ENCODE measurements at regions not wholly inside any gene's neighbourhood (a gene's known extent, or its start where the extent isn't known, plus 50 kb on each side); places are given as distances from the start of the nearest gene placed in this dataset.
A peak's percentile ranks its signal among the peaks of the same experiment; 100 is the strongest.

GRCh38 chr11:80720295-80720694 lies 1279.5 kb upstream of the TENM4 start:
- no peak for DNase-seq

GRCh38 chr11:80719292-80719646 lies 1278.4 kb upstream of the TENM4 start:
- no peak for DNase-seq

DNA sequence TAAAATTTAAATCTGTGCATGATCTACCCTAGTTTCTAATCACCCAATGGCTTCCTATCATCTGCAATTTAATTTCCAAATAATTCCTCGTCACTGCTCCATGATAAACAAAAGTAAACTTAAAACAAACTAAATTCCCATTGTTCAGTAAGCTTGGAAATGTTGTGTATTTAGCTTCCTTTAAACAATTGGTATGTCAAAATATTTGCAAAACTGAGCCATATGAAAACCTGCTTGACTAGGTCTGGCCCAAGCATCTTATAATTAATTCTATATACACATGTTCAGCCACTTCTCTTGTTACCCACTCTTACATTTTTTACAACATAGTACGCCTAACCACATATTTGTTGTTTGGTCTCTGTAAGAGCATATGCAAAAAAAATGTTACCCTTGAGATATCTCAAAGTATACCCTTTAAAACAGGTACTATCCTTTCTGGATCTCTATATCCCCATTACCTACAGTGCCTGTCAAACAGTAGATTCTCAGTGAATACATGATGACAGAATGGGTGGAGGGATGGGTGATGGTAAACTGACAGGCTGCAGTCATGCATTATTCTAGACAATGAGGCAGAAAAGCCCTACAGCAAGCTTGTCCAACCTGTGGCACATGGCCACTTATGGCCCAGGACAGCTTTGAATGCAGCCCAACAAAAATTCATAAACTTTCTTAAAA lies 1277.9 kb upstream of the TENM4 start:
- DNase-seq: no peak

DNA sequence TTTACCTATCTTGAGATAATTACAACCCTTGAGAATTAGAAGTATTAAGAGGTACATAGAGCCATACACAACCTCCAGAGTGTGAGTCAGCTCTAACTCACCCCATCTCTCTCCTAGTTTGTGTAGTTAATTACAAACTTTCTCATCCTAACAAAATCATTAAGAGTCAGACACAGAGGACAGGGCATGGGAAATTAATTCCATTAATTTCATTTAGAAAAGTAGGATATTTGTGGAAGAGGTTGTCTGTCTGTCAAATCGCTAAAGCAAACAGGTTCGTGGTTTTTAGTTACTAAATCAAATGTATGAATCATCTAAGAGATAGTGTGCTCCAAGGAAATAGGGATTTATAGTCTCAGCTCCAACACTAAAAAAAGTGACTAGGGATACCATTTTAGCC lies 1261.4 kb upstream of the TENM4 start:
- DNase-seq: no peak

DNA sequence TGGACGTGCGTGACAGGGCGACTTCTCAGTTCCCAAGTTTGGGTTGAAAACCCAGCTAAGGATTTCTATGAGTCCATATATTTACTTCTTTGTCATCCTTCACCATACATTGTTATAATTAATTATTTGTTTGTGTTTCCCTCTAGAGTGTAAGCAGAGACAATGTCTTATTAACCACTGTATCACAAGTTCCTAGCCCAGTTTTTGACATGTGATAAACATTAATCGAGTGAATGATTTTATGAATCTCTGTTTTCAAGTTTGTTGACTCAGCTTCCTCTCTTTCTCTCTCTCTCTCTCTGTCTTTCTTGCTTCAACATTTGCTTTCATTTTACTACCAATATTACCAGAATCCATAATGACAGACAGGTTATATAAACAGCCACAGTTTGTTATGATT lies 1259.6 kb upstream of the TENM4 start:
- DNase-seq: no peak

DNA sequence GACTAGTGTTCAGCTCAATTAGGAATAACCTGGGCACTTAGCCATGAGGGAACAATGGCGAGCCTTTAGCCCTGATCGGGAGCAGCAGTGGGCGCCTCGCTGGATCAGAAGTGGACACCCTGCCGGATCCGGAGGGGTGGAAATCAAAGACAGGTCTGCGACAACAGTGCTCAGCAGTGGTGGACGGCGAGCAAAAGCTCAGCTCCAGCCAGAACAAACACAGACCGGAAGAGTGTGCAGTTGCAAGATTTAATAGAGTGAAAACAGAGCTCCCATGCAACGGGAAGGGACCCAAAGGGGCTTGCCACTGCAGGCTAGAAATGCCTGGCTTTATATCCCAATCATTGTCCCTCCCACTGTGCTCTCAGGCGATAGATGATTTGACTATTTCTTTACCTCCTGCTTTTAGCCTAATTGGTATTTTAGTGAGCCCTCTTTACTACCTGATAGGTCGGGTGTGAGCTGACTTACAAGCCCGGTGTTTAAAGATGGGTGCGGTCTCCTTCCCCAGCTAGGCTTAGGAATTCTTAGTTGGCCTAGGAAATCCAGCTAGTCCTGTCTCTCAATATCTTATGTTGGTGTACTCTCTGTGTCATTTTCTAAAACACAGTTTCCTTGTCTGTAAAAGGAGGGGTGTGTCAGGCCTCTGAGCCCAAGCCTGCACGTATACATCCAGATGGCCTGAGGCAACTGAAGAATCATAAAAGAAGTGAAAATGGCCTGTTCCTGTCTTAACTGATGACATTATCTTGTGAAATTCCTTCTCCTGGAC lies 1258.8 kb upstream of the TENM4 start:
- DNase-seq: peak; percentile 1

GRCh38 chr11:80698637-80699036 lies 1257.8 kb upstream of the TENM4 start:
- no peak for DNase-seq

DNA sequence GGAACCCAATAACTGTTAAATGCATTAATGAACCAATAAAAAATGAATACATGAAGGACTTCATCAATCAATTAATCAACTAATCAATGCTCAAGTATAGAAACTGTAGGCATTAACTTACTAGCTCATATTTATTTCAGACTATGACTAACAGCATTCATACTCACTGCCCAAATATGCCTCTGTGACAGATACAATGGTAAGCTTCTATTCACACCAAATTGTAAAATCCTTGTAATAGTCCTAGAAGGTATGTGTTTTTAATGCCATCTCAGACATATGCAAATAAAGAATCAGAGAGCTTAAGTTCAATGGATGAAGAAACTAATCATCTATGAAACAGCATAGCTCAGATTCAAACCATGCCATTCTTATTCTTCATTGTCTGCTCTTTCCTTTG lies 1253.6 kb upstream of the TENM4 start:
- DNase-seq: no peak

DNA sequence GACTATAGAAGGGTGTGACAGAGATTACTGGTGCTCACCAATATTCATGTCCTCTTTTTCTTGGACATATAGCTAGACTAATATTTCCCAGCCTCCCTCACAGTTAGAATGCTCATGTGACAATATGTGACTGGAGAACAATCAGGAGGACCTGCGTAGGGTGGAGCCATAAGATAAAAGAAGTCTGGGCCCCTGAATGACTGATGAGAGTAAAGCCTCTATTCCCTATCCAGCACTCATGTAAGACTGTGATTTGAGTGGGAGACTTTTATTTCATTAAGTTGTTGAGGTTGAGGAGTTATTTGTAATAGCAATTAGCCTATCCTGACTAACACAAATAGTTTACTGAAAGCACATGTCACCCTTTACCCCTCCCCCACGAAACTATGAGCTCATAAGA lies 1247.1 kb upstream of the TENM4 start:
- DNase-seq: no peak

GRCh38 chr11:80686889-80687288 lies 1246.1 kb upstream of the TENM4 start:
- DNase-seq: no peak

DNA sequence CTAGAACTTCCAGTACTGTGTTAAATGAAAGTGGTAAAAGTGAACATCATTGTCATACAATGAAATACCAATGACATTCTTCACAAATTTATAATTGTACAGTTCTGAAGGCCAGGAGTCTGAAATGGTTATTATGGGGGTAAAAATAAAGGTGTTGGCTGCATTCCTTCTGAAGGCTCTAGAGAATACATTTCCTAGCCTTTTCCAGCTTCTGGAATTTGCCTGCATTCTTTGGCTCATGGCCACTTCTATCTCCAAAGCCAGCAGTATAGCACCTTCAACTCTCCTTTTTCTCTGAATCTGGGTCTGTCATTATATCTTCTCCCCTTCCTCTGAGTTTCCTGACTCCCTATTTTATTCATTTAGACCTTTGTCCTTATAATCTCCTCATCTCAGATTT lies 1232.7 kb upstream of the TENM4 start:
- no peak for DNase-seq

DNA sequence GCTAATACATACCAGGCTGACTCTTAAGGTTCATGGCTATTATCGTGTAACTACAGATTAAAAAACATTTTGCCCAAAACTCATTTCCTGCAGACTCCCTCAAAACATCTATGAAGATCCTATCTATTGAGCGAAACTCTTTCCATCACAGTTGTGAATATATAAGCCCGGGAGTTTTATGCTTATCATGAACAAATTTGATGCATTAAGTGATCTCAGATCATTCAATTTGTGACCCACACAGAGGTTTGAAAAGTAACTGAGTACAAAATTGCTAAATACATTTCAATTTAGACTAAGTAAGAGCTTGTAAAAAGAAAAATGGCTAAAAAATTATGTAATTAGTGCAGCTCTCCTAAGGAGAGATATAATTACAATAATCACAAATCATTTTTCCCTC lies 1228.8 kb upstream of the TENM4 start:
- no peak for DNase-seq

GRCh38 chr11:80668039-80668438 lies 1227.2 kb upstream of the TENM4 start:
- no peak for DNase-seq

DNA sequence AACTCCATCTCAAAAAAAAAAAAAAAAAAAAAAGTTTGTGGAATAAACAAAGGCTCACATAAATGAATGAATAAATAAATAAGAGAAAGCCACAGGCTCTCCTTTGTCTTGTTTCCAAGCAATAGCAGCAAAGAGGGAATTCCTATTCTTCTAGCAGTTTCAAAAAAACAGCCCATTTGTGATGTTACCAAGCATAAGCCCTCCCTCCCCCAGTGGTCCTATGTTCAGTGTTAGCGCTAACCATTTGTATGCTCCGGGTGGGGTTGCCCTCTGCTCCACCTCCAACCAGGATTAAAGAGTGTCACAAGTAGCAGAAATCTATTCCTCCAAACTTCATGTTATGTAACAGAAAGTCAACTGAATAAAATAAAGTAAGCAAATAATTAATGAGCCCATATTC lies 1215.0 kb upstream of the TENM4 start:
- DNase-seq: no peak

- no peak for DNase-seq
These were observed 1210.1 kb upstream of the TENM4 start for GRCh38 chr11:80650966-80651365.

- DNase-seq: no peak
These were observed 1208.4 kb upstream of the TENM4 start for GRCh38 chr11:80649186-80649585.

GRCh38 chr11:80638296-80638695 lies 1197.5 kb upstream of the TENM4 start:
- DNase-seq: no peak

DNA sequence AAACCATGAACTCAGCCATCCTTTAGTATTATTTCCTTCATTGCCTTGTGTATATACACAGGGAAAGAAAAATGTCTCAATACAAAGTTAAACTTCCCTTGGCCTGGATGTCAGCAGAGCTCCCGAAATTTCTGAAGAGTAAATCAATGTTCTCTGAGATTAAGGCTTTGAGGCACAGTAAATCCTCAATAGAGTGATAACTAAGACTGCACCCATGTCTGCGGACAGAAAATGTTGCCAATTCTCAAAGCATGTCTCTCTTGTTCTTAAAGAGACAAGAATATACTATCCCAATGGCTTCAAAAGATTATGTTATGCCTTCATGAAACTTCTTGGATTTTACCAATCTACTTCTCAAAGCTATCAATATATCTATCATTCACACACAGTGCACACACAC lies 1196.7 kb upstream of the TENM4 start:
- DNase-seq: no peak

DNA sequence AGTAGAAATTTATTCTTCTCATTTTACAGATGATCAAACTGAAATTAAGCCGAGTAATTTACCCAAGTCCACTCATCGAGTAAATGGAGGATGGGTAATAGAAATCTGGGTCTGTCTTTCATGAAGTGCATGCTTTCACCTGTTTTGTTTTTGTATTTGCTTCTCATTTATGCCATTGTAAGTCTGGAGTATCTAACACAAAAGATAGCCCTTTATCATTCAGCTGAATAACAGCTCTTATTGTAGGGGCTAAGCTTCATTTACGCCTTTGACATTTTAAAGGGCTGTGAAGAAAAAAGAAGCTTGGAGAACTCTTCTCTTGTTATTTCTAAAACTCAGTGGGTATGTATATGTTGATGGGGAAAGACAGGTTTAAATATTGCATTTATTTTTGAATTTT lies 1196.2 kb upstream of the TENM4 start:
- no peak for DNase-seq

GRCh38 chr11:80635178-80635577 lies 1194.3 kb upstream of the TENM4 start:
- DNase-seq: no peak

- DNase-seq: no peak
These were observed 1191.9 kb upstream of the TENM4 start for GRCh38 chr11:80632691-80633090.

DNA sequence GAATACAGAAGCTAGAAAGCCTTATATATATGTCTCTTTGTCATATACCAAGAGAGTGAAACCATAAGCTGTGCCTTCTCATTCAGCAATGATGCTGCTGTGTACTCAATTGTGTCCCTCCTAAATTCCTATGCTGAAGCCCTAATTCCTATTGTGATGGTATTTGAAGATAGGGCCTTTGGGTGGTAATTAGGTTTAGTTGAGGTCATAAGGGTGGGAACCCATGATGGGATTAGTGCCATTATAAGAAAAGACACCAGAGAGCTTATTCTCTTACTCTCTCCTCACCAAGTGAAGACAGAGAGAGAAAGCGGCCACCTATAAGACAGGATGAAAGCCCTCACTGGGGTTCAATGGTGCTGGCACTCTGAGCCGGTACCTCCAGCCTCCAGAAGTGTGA lies 1191.3 kb upstream of the TENM4 start:
- DNase-seq: no peak

GRCh38 chr11:80629466-80629865 lies 1188.6 kb upstream of the TENM4 start:
- no peak for DNase-seq

GRCh38 chr11:80627364-80627763 lies 1186.5 kb upstream of the TENM4 start:
- DNase-seq: no peak

DNA sequence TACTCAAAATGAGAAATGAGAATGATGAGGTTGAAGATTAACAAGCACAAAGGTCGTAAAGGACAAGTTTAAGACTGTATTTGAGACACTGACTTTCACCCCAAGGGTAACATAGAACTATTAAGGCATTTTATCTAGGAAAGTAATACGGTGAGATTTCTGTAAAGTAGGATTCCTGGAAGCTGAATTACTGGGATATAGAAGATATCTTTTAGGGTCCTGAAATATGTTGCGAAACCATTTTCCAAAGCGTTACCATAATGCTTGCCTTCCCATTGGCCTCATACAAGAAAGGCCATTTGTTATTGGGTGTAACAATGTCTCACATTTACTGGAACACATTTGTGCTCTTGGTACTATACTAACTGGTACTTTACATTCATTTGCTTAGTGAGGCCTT lies 1185.9 kb upstream of the TENM4 start:
- no peak for DNase-seq

All from midbrain (tissue), 1 donor.